Astrocyte of the cerebellum (primary cell): ENCODE measurements at regions not wholly inside any gene's neighbourhood (a gene's known extent, or its start where the extent isn't known, plus 50 kb on each side); places are given as distances from the start of the nearest gene placed in this dataset.
"Not testable (repeated sequence)": the region's sequence is repeated elsewhere in the genome, so short reads cannot be mapped to it uniquely, and the experiment has no call there.

Source experiments
- DNase-seq: peaks from one replicate; pipeline ENCODE4 v3.0.0-alpha.2; 2011; ENCODE audit warnings: low read depth
- H3K4me3 ChIP-seq: 2 replicates; pipeline ENCODE4 v1.5.1; 2011; ENCODE audit warnings: mild to moderate bottlenecking, low read depth, low read length, moderate library complexity
- in situ Hi-C: cut with HindIII; loops from 2 replicates; pipeline ENCODE4 v1.10.0; 2017; ENCODE audit warnings: low sequenced_read_pairs
- TF ChIP-seq, protein P1 (sequence below): IDR thresholded peaks from 2 replicates; pipeline ENCODE4 v1.5.1; 2012; ENCODE audit warnings: low read length, low read depth, moderate library complexity, mild to moderate bottlenecking; ENCODE audit errors: missing control alignments

DNA sequence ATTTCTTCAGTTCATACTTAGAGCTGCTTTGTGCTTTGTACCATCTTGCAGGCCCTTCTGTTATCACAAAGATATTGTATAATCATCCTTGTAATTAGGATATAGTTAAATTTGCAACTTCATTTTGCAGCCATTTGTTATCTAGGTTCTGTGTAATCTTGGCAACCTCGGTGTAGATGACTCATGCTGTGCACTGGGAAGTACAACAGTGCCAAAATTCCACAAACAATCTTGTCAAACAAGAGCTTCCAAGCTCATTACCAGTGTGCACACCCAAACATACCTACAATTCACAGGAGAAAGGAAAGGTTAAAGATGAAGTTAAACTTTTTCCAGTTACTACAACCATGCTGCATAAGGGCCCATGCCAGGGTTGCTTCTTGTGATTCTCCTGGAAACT lies 1231.8 kb downstream of the CDH11 start:
- DNase-seq = peak; percentile 70
- H3K4me3 ChIP-seq = no peak overlapping the region
- in situ Hi-C loops = no loop called here
- TF ChIP-seq, protein P1, sequence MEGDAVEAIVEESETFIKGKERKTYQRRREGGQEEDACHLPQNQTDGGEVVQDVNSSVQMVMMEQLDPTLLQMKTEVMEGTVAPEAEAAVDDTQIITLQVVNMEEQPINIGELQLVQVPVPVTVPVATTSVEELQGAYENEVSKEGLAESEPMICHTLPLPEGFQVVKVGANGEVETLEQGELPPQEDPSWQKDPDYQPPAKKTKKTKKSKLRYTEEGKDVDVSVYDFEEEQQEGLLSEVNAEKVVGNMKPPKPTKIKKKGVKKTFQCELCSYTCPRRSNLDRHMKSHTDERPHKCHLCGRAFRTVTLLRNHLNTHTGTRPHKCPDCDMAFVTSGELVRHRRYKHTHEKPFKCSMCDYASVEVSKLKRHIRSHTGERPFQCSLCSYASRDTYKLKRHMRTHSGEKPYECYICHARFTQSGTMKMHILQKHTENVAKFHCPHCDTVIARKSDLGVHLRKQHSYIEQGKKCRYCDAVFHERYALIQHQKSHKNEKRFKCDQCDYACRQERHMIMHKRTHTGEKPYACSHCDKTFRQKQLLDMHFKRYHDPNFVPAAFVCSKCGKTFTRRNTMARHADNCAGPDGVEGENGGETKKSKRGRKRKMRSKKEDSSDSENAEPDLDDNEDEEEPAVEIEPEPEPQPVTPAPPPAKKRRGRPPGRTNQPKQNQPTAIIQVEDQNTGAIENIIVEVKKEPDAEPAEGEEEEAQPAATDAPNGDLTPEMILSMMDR = no peak

GRCh38 chr16:63883091-63883490 lies 1238.8 kb downstream of the CDH11 start:
- DNase-seq = no peak
- TF ChIP-seq, protein P1 = no peak
- H3K4me3 ChIP-seq = no peak overlapping the region
- in situ Hi-C loops = no loop called here

DNA sequence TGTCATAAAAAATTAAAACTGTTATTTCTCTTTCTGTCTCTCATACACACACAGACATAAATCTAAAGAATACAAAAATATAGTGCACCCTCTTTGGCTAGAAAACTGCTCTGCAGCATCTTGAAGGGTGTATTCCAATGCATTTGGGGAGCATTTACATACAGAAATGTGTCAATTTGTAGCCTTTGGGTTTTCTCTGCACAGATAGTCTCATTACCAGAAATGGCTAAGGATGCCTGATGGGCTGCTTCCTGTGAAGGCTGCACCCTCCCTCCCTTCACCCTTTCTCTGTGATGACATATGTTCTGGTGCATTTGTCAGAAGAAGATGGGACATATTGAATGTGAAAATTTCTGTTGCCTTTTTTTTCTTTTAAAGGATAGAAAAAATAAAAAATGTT lies 1239.3 kb downstream of the CDH11 start:
- DNase-seq = no peak
- TF ChIP-seq, protein P1 = no peak
- H3K4me3 ChIP-seq = no peak overlapping the region
- in situ Hi-C loops = no loop called here

GRCh38 chr16:63880948-63881347 lies 1240.9 kb downstream of the CDH11 start:
- no peak overlapping the region for H3K4me3 ChIP-seq
- TF ChIP-seq, protein P1 = no peak
- no peak for DNase-seq
- in situ Hi-C loops = no loop called here

DNA sequence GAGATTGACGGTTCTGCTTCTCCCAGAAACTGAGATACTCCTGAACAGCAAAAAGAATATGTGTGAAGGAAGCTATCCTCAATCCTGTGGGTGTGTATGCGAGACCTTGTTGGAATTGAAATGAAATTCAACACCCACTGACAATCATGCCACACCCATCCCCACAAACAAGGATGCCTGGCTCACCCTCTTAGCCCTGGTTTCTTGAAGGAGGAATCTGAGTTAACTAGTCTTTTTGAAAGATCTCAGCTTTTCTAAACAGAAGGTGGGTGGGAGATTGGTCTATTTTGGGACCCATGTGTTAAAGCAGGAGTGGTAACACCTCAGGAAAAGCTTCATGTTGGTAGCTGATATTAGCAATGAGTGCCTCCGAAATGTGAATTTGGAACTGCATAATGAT lies 1244.5 kb downstream of the CDH11 start:
- H3K4me3 ChIP-seq = no peak overlapping the region
- DNase-seq = no peak
- TF ChIP-seq, protein P1 = no peak
- in situ Hi-C loops = no loop called here

- H3K4me3 ChIP-seq = no peak overlapping the region
- in situ Hi-C loops = no loop called here
- no peak for DNase-seq
- TF ChIP-seq, protein P1 = no peak
These were observed 1245.8 kb downstream of the CDH11 start for GRCh38 chr16:63876103-63876502.

- in situ Hi-C loops, H3K4me3 ChIP-seq, DNase-seq: not testable (repeated sequence)
These were observed 1261.2 kb downstream of the CDH11 start for GRCh38 chr16:63860700-63861099.
